ENCODE measurements at regions not wholly inside any gene's neighbourhood (a gene's known extent, or its start where the extent isn't known, plus 50 kb on each side); places are given as distances from the start of the nearest gene placed in this dataset.
A peak's percentile ranks its signal among the peaks of the same experiment; 100 is the strongest.

DNA sequence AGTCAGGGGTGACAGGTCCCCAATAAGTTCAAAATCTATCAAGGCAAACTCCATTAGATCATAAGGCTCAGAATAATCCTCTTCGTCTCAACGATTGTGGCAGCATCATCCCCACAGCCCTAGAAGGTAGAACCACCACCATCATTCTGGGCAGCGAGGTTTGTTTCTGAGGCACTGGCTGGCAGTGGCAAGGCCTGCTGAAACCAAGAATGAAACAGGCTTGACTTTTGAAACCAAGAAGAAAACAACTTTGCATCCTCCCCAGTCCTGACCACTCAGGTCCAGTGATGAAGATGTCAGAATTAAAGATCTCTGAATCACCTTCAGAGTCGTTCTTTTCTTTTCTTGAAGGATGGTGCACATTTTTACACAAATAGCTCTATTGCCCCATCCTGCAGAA lies 152.6 kb upstream of the SYT1 start:
- DNase-seq, result no peak

DNA sequence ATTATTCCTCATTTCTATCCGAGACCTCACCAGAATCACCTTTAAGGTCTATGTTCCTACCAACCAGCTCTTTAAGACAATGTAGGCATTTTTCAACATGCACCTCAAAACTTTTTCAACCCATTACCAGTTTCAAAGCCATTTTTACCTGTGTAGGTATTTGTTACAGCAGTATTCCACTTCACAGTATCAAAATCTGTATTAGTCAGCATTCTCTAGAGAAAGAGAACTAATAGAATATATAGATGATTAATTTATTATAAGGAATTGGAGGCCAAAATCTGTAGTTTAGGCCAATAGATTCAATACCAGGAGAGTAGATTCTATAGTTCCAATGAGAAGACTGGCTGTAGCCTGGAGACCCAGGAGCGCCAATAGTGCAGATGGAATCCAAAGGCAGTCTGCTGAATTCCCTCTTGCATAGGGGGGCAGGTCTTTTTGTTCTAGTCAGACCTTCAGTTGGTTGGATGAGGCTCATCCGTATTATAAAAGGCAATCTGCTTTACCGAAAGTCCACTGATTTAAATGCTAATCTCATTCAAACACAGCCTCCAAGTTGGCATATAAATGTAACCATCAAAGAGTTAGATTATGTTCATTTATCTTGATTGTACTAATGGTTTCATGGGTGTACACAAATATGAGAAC lies 151.6 kb upstream of the SYT1 start:
- DNase-seq, result no peak

DNA sequence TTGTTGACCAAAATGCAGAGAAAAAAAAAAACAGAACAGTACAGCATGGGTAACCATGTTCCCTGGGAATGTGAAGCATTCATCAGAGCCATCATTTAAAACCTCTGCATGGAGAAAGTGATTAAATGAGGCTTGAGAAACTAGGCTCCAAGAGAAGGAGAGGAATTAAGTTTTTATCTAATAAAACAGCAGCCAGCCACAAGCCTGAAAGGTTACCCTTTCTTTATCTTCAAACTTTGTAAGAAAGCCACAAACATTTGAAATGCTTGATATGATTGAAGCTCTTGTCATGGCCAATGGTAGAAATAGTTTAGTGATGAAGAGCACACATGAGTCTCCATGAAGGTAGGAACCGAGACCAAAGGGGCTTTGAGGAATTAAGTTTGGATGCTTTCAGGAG lies 144.9 kb upstream of the SYT1 start:
- DNase-seq, result no peak

DNA sequence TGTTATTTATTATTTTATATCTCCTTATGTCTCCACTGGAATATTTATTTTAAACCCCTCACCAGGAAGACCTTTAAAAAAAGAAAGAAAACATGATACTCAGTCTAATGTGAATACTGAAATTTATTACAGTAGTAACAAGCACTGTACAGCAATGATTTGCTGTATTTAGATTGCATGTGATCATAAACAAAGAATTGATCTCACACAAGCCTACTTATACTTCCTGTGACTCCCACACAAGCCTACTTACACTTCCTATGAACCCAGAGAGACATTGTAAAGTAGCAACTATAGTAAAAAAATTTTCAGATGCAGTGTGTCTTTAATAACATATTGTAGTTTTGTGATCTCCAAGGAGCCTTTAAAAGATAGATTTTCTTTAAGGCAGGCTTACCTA lies 142.7 kb upstream of the SYT1 start:
- no peak for DNase-seq

DNA sequence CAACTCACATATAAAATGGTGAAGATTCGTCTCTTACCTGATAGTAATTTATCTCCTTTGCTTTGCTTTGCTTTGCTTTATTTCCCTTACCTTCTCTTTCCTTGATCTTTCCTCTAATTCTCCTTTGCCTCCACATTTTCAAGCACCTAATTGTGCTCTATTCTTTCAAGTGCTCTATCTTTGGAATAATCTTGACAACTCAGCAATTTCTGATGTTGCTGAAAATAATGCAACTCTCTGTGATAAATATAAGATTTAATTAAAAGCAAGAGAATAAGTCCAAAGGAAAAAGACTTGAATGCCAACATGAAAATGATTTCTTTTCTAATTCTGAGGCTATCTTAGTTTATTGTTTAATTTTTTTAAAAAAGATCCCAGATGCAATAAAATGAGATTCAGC lies 139.5 kb upstream of the SYT1 start:
- no peak for DNase-seq

DNA sequence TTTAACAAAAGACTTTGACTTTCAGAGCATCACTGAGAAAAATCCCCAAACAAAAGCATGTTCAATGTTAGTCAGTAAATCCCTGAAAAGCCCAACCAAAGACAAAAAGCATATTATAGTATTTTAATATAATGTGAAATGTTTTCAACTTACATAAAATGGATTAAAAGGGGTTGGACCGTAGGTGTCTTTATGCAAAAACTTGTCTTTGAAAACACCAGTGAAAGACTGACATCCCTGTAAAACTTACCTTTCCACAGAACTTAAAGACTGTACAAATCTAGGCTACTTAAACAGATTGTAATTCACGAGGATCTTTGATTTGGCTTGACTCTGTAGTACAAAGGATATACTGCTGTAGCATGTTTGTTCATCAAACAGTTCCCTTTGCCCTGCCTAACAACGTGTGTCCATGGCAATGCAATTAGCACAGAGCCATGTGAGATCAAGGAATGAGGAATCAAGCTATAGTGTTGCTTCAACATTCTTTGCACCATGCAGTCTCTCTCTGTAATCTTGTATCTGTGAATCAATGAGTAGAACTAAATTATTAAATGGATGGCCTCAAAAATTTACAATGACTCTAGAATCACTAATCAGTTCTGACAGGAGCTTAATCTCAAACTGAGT lies 138.5 kb upstream of the SYT1 start:
- DNase-seq, result peak; percentile 47

DNA sequence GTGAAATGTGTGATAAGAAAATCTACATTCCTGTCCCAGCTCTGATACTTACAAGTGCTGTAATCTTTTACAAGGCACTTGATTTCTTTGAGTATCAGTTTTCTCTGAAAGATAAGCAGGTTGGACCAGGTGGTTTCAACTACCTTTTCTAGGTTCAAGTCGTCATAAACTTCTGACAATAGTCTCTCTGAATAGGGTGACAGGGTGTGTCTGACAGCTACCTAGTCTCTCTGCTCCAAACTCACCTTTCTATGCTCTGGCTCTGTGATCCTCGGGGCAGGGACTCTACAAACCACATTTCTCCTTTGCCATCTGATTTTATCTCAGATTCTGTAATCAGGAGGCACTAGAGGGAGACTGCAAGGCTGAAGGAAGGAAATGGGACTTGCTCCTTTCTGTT lies 137.7 kb upstream of the SYT1 start:
- DNase-seq, result peak; percentile 20

DNA sequence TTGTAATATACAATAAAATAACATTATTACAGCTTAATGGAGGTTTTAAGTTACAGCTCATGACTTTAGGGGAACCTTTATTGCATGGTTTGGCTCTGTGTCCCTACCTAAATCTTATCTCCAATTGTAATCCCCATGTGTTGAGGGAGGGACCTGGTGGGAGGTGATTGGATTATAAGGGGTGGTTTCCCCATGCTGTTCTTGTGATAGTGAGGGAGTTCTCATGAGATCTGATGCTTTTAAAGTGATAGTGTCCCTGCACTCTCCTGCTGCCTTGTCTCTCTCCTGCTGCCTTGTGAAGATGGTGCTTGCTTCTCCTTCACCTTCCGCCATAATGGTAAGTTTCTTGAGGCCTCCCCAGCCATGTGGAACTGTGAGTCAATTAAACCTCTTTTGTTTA lies 132.1 kb upstream of the SYT1 start:
- no peak for DNase-seq

DNA sequence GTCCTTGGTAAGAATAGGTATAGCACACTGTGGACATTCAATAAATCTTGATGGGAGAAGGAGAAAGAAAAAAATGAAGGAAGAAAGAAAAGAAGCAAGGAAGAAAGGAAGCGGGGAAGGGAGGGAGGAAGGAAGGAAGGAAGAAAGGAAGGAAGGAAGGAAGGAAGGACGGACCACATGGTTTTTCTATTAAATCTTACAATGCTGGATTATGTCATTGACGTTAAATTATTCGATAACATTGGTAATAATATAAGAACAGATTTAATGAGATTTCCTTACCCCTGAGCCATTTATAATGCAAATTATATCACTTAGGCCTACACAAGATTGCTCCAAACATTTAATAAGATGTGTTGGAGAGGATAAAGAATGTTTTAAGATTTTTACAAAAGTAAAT lies 124.9 kb upstream of the SYT1 start:
- DNase-seq, result no peak

DNA sequence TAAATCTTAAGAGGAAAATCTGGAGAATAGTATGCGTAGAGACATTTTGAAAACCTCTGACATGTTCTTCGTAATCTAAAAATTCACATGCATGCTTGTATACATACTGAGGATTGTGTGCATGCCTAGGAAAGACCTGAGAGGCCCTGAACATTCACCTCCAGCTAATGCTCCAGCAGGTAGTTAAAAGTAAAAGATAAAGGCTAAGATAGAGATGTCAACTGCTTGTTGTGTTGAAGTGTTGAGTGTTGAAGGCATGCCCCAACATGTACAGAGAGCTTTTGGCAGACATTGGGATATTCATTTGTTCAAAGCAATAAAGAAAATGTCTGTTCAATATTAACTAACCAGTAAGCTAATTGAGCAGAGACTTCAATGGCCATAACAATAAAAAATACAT lies 118.6 kb upstream of the SYT1 start:
- no peak for DNase-seq

DNA sequence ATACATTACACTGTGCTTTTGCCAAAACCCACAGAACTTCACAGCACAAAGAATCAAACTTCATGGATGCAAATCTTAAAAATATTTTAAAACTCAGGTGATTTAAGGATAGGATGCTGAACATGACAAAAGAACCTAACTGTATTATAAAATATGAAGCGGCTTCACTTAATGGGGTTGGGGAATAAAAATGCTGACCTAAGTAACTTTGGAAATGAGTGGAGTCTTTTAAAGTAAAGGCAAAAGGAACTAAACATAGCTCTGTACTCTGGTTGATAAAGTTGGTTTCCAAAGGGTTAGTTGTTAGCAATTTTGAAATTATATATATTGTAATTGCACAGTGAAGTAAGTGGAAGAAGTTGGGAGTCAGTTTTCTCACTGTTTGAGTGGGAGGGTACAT lies 111.5 kb upstream of the SYT1 start:
- DNase-seq, result no peak

DNA sequence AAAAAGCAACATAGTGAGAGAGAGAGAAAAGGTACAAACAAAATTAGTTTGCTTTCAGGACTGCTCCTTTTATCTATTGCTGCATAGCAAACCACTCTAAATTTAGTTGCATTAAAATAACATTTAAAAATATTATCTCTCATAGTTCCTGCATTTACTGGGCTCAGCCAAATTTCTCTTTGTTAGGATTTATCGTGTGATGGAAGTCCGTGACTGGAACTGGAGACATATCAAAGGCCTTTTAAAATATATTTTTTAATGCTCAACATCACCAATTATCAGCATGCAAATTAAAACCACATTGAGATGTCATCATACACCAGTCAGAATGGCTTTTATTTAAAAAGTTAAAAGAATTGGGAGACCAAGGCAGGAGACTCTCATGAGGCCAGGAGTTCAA lies 107.6 kb upstream of the SYT1 start:
- no peak for DNase-seq

DNA sequence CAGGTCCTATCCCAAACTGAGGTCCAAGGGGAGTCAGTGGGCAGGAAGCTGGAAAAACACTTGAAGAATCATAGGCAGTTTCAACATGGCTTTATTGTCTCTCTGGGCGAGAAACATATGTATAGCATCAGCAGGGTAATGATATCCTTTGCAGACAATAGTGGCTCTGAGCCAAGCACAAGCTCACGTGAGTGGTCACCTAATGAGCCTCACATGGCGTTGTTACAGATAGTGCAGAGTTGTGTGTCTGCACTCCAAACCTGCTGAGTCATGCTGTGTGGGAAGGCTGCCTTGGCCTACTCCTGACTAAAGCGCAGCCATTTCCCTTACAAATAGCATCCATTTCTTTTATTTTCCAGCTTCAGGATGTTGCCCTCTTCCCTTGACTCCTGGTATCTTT lies 105.2 kb upstream of the SYT1 start:
- no peak for DNase-seq

DNA sequence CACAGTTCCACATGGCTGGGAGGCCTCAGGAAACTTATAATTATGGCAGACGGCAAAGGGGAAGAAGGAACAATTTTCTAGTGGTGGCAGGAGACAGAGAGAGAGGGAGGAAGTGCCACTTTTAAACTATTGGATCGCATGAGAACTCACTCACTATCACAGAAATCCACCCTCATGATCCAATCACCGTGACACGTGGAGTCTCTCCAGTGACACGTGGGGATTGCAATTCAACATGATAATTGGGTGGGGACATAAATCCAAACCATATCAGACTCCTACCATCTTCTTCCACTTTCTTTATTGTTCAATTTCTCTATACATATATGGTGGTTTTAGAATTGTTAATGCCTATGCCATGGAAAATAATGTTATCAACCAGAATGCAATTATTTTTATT lies 103.7 kb upstream of the SYT1 start:
- DNase-seq, result no peak

DNA sequence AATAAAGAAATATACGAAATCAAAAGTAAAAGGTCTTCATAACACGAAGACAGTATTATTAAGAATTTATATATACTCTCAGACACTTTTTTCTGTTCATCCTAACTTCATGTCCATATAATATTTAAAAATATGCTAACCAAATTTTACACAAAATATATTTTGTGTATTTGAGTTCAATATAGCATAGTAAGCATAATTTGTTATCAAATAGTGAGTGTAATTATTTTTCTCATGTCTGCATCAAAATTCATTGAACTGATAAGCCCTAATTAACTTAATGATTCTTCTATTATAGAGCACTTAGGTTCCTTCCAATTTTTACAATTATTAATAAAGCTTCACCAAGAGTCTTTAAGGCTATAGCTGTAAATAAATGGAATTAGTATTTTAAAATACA lies 99.7 kb upstream of the SYT1 start:
- no peak for DNase-seq

DNA sequence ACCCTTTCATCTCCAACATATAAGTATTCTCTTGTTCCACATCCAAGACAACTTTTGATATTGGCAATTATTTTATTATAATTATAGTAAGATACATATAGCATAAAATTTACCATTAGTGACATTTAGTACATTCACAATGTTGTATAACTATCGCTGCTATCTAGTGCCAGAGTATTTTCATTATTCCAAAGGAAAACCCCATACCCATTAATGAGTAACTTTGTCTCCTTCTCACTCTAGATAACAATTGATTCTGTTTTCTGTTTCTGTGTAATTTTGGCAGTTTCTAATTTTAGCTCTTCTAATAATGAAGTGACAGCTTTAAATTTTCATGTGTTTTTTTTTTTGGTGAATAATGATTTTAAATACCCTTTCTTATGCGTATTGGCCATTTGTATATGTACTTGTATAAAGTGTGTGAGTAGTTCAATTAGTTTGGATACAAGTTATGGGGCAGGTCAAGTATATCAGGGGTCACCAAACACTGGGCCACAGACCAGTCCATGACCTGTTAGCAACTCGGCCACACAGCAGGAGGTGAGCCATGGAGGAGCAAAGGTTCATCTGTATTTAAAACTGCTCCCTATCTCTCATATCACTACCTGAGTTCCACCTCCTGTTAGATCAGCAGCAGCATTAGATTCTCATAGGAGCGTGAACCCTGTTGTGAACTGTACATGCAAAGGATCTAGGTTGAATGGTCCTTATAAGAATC lies 97.2 kb upstream of the SYT1 start:
- DNase-seq, result no peak

DNA sequence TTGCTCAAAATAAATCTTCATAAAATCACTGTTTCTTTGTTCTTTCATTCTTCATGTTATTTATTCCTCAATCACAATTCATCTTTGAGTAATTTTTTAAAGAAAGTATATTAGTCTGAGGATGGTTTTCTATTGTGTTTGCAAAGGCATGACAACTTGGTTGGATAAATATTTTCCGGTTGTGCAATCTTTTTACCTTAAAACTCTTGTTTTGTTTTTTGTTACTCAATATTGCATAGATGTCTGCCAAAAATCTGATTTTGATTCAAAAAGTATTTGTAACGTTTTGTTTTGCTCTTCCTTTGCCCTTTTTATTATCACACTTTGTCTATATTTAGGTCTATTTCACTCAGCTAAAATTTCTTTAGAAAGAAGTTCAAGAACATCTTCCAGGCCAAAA lies 86.2 kb upstream of the SYT1 start:
- no peak for DNase-seq

DNA sequence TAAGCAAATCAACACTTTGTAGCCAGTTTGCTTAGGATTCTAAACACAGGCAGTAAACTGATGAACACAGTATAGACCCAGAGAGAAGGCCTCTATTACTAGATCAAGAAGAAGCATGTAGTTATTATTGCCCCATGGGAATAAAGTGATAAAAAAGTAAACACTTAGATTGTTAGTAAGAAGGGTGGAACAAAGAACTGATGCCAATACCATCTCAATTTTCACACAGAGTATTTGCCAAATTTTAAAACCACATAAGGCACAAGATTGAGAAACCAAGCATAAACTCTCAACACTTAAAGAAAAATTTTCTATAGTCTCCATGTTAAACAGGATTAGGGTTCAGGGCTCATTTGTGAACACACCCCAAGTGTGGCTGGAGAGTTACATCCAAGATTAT lies 77.0 kb upstream of the SYT1 start:
- DNase-seq, result no peak

DNA sequence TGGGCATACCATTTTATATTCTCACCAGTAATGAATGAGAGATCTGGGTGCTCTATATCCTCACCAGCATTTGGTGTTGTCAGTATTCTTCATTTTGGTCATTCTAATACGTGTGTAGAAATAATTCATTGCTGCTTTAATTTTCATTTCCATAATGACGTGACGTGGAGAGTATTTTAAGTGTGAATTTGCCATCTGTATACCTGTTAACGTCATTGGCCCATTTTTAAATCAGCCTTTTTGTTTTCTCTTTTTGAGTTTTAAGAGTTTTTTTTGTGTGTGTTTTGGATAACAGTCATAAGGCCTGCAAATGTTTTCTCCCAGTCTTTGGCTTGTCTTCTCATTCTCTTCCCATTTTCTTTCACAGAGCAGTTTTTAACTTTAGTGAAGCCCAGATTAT lies 74.4 kb upstream of the SYT1 start:
- DNase-seq, result no peak

DNA sequence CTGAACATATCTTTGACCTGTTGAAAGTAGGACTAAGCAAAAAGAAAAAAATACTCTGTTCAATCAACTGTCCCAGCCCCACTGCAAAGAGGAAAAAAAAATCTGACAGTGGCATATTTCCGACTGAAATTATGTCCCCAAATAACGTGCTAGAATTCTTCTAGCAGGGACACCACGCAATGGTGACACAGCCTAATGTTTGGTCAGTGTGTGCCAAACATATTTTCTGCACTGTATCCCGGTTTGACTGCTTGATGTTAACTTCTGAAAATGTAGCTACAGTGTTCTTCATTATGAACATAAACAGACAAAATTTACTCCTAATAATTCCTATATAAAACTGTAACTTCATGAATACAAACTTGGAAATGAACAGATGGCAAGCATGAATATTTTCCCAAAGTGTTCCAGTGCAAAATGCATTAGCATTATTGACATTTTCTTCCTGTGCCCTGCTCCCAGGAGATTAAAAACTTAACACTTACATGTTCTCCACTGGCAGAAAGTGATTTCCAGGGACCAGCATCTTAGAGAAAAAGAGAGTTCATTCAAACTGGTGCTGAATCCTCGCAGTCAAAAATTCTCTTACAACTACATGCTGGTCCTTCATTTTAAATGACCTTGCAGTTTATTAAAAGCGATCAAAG lies 72.4 kb upstream of the SYT1 start:
- DNase-seq, result no peak

DNA sequence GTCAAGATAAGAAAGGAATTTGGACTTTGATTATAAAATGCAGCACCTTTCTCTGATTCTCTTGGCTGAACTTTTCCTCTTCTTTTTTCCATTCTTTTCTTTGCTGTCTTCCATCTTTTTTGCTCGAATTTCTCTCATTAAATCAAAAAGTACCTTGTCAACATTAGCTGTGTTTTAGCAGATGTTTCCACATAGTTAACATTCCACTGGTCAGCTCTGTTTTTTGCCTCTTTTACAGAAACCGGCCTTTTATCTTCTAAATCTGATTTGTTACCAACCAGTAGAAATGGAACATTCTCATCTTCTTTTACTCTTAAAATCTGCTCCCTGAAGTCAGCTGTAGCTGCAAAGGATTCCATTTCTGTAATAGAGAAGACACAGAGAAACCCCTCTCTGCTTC lies 71.1 kb upstream of the SYT1 start:
- no peak for DNase-seq

DNA sequence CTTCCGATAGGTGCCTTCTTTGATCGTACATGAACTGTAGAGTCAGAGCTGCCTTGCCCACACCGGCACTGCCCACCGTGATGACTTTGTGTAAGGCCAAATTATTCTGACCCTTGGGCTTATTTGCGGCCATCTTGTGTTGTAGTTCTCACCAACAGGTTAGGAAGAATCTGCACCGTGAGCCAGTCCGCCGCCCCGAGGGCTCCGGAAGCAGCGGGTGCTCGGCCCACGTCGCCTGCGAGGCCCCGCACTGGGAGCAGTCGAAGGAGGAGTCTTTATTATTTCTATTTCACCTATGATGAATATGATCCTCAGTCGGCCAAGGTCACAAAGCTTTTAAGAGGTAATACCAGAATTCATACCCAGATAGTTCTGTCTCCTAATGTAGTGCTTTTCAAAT lies 70.6 kb upstream of the SYT1 start:
- DNase-seq, result no peak

DNA sequence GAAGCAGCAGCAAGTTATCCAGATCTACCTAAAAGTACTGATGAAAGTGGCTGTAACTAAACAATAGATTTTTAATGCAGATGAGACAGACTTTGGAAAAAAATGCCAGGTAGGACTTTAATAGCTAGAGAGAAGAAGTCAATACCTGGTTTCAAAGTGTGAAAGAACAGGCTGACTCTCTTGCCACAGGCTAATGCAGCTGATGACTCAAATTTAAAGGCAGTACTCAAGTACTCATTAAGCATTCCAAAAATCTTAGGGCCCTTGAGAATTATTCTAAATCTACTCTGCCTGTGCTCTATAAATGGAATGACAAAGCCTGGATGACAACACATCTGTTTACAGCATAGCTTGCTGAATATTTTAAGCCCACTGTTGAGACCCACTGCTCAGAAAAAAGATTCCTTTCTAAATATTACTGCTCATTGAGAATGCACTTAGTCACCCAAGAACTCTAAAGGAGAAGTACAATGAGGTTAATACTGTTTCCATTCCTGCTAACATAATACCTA lies 68.6 kb upstream of the SYT1 start:
- no peak for DNase-seq
